ENCODE measurements at regions not wholly inside any gene's neighbourhood (a gene's known extent, or its start where the extent isn't known, plus 50 kb on each side); places are given as distances from the start of the nearest gene placed in this dataset.

DNA sequence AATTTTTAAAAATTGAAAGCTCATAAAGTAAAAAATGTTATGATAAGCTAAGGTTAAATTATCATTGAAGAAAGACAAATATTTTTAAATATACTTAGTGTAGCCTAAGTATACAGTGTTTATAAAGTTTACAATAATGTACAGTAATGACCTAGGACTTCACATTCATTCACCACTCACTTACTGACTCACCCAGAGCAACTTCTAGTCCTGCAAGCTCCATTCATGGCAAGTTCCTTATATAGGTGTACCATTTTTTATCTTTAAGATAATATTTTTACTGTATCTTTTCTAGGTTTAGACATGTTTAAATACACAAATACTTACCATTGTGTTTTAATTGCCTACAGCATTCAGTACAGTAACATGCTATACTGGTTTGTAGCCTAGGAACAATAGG is 112.3 kb upstream of the RADX start:
- no peak for DNase-seq (ENCODE audit: low read depth in 2 of 2)

DNA sequence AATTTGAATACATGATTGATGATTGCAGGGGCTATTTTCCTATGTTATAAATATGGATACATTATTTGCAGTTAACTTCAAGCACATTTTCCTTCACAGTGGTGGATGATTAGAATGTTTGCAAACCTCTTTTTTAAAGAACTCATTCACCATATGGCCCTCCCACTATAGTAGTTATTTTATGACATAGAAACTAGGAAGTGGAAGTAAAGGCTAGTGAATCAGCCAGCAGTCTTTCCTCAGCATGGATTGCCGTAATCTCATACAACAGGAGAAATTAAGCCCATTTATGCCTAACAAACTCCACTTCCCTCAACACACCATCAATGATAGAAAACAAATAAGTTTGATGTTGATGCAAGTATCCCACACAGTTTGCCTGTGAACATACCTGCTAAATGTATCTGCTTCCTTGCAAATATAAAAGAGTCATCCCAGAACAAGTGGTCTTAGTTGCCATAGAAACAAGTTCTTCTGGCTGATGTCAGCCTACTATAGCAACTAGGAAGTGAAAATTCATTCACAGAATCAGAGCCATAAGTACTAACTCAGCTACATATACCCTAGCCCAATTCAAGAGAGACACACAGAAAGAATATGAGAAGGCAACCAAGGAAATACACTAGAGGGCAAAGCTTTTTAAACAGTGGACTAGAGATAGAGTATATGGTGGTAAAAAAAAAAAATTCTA is 100.9 kb upstream of the RADX start:
- DNase-seq (ENCODE audit: low read depth in 2 of 2), result no peak
